A549 (cell line): ENCODE measurements at regions not wholly inside any gene's neighbourhood (a gene's known extent, or its start where the extent isn't known, plus 50 kb on each side); places are given as distances from the start of the nearest gene placed in this dataset.
"Not testable (repeated sequence)": the region's sequence is repeated elsewhere in the genome, so short reads cannot be mapped to it uniquely, and the experiment has no call there.

Source experiments
- CHD2 ChIP-seq: fragments of 150-350 bp; IDR thresholded peaks from 2 replicates; pipeline ENCODE4 v1.6.1; 2014; ENCODE audit warnings: low read length; ENCODE audit not compliant: partially characterized antibody
- CTCF ChIP-seq: fragments of >200 bp; sonication (Bioruptor Twin); formaldehyde crosslinking; IDR thresholded peaks from 3 replicates; pipeline ENCODE4 v1.5.1; 2016
- POLR2A ChIP-seq: IDR thresholded peaks from 2 replicates; pipeline ENCODE4 v1.6.1; 2012; ENCODE audit warnings: mild to moderate bottlenecking, low read length
- RAD21 ChIP-seq, 2 experiments: fragments of >200 bp in 1 of 2; sonication (Bioruptor Twin) in 1 of 2; formaldehyde crosslinking in 1 of 2; IDR thresholded peaks in 1 of 2; conservative IDR thresholded peaks in 1 of 2; 2 replicates in 1 of 2; 3 replicates in 1 of 2; pipeline ENCODE4 v1.6.1; 2012 to 2018; ENCODE audit warnings: inconsistent platforms in 1 of 2
- USF2 ChIP-seq: fragments of 450-650 bp; IDR thresholded peaks from 2 replicates; pipeline ENCODE4 v1.6.1; 2014; ENCODE audit warnings: antibody characterized with exemption
- TF ChIP-seq, protein P1 (sequence below): fragments of 150-350 bp; IDR thresholded peaks from 2 replicates; pipeline ENCODE4 v1.6.1; 2014; ENCODE audit warnings: low read depth, mild to moderate bottlenecking, low read length
- TF ChIP-seq, protein P2 (sequence below): fragments of 250-450 bp; sonication (Bioruptor Pico); IDR thresholded peaks from 2 replicates; pipeline ENCODE4 v1.5.0; 2021; ENCODE audit warnings: mild to moderate bottlenecking, moderate library complexity, borderline replicate concordance

DNA sequence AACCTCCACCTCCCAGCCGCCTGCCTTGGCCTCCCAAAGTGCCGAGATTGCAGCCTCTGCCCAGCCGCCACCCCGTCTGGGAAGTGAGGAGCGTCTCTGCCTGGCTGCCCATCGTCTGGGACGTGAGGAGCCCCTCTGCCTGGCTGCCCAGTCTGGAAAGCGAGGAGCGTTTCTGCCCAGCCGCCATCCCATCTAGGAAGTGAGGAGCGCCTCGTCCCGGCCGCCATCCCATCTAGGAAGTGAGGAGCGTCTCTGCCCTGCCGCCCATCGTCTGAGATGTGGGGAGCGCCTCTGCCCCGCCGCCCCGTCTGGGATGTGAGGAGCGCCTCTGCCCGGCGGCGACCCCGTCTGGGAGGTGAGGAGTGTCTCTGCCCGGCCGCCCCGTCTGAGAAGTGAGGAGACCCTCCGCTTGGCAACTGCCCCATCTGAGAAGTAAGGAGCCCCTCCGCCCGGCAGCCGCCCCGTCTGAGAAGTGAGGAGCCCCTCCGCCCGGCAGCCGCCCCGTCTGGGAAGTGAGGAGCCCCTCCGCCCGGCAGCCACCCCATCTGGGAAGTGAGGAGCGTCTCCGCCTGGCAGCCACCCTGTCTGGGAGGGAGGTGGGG, 175.8 kb upstream of the CRIM1 start:
- TF ChIP-seq CTCF; POLR2A; RAD21 (conservative IDR thresholded peaks at IDR 0.05 in 1 of 2, IDR thresholded peaks at IDR 0.05 in 1 of 2); USF2; CHD2: not testable (repeated sequence)
- TF ChIP-seq, protein P1, sequence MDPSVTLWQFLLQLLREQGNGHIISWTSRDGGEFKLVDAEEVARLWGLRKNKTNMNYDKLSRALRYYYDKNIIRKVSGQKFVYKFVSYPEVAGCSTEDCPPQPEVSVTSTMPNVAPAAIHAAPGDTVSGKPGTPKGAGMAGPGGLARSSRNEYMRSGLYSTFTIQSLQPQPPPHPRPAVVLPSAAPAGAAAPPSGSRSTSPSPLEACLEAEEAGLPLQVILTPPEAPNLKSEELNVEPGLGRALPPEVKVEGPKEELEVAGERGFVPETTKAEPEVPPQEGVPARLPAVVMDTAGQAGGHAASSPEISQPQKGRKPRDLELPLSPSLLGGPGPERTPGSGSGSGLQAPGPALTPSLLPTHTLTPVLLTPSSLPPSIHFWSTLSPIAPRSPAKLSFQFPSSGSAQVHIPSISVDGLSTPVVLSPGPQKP, result not testable (repeated sequence)
- TF ChIP-seq, protein P2, sequence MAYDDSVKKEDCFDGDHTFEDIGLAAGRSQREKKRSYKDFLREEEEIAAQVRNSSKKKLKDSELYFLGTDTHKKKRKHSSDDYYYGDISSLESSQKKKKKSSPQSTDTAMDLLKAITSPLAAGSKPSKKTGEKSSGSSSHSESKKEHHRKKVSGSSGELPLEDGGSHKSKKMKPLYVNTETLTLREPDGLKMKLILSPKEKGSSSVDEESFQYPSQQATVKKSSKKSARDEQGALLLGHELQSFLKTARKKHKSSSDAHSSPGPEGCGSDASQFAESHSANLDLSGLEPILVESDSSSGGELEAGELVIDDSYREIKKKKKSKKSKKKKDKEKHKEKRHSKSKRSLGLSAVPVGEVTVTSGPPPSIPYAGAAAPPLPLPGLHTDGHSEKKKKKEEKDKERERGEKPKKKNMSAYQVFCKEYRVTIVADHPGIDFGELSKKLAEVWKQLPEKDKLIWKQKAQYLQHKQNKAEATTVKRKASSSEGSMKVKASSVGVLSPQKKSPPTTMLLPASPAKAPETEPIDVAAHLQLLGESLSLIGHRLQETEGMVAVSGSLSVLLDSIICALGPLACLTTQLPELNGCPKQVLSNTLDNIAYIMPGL (CRISPR knock-in tag), result not testable (repeated sequence)
